GM23338 (cell line): ENCODE measurements at regions not wholly inside any gene's neighbourhood (a gene's known extent, or its start where the extent isn't known, plus 50 kb on each side); places are given as distances from the start of the nearest gene placed in this dataset.

ENCODE experiments used
- ATAC-seq: fragments of 200-7000 bp; cut with Tn5 transposase; 3 replicates; pipeline ENCODE4 v1.9.1; 2020
- DNase-seq: peaks from one replicate; pipeline ENCODE4 v3.0.0-alpha.2; 2015; ENCODE audit warnings: low spot score
- H2AFZ ChIP-seq: fragments of 200-600 bp; sonication (generic); 2 replicates; pipeline ENCODE4 v1.8.0; 2016; ENCODE audit warnings: antibody characterized with exemption, mild to moderate bottlenecking, moderate library complexity
- H3F3A ChIP-seq: fragments of 200-600 bp; sonication (generic); replicated peaks from 2 replicates; pipeline ENCODE4 v1.8.0; 2017; ENCODE audit warnings: antibody characterized with exemption, mixed run types, low read depth
- H3K27ac ChIP-seq: fragments of 200-600 bp; sonication (generic); 2 replicates; pipeline ENCODE4 v1.6.1; 2016; ENCODE audit warnings: low read depth
- H3K27me3 ChIP-seq: fragments of 200-600 bp; sonication (generic); 2 replicates; pipeline ENCODE4 v1.8.0; 2016; ENCODE audit warnings: mild to moderate bottlenecking, mixed run types, moderate library complexity; ENCODE audit not compliant: insufficient read depth
- H3K36me3 ChIP-seq: fragments of 200-600 bp; sonication (generic); 2 replicates; pipeline ENCODE4 v1.8.0; 2016; ENCODE audit warnings: mild to moderate bottlenecking; ENCODE audit not compliant: insufficient read depth
- H3K4me1 ChIP-seq: fragments of 200-600 bp; sonication (generic); 2 replicates; pipeline ENCODE4 v1.8.0; 2016; ENCODE audit warnings: mild to moderate bottlenecking, moderate library complexity; ENCODE audit not compliant: insufficient read depth
- H3K4me2 ChIP-seq: fragments of 200-600 bp; sonication (generic); 2 replicates; pipeline ENCODE4 v1.7.1; 2017; ENCODE audit warnings: mixed run types
- H3K4me3 ChIP-seq: fragments of 200-600 bp; sonication (generic); 2 replicates; pipeline ENCODE4 v1.6.1; 2016; ENCODE audit warnings: mixed run types
- H3K79me2 ChIP-seq: fragments of 200-600 bp; sonication (generic); replicated peaks from 2 replicates; pipeline ENCODE4 v1.8.0; 2017; ENCODE audit warnings: mild to moderate bottlenecking; ENCODE audit not compliant: insufficient read depth
- H3K9me2 ChIP-seq: fragments of 200-600 bp; sonication (generic); 2 replicates; pipeline ENCODE4 v1.8.0; 2017; ENCODE audit not compliant: insufficient read depth
- H4K20me1 ChIP-seq: fragments of 200-600 bp; sonication (generic); replicated peaks from 2 replicates; pipeline ENCODE4 v1.8.0; 2017; ENCODE audit warnings: mild to moderate bottlenecking; ENCODE audit not compliant: insufficient read depth
- H3K27ac Mint-ChIP-seq: 2 replicates; pipeline ENCODE4 v1.8.0; 2020; ENCODE audit warnings: inconsistent platforms, mild to moderate bottlenecking, moderate library complexity, mixed read lengths
- H3K27me3 Mint-ChIP-seq: 3 replicates; pipeline ENCODE4 v1.8.0; 2022; ENCODE audit warnings: low read depth, mild to moderate bottlenecking, moderate library complexity, mixed read lengths, inconsistent platforms; ENCODE audit not compliant: insufficient read depth, poor library complexity
- H3K36me3 Mint-ChIP-seq: 3 replicates; pipeline ENCODE4 v1.8.0; 2021; ENCODE audit warnings: low read depth, mild to moderate bottlenecking, inconsistent platforms, moderate library complexity, mixed read lengths
- H3K4me1 Mint-ChIP-seq: 3 replicates; pipeline ENCODE4 v1.8.0; 2020; ENCODE audit warnings: mild to moderate bottlenecking, inconsistent platforms, mixed read lengths
- H3K4me3 Mint-ChIP-seq: 3 replicates; pipeline ENCODE4 v1.8.0; 2021; ENCODE audit warnings: moderate library complexity, mild to moderate bottlenecking, inconsistent platforms, mixed read lengths
- H3K9me3 Mint-ChIP-seq: 3 replicates; pipeline ENCODE4 v1.8.0; 2020; ENCODE audit warnings: moderate library complexity, mild to moderate bottlenecking, inconsistent platforms, mixed read lengths
- CREB1 ChIP-seq: fragments of 250-450 bp; sonication (Bioruptor Pico); IDR thresholded peaks from 2 replicates; pipeline ENCODE4 v1.5.0; 2020; ENCODE audit warnings: low read depth, mild to moderate bottlenecking, moderate library complexity
- ETS1 ChIP-seq: IDR thresholded peaks from 2 replicates; pipeline ENCODE4 v1.6.1; 2016; ENCODE audit warnings: antibody characterized with exemption
- EZH2 ChIP-seq: fragments of 200-600 bp; sonication (generic); IDR thresholded peaks from one replicate; pipeline ENCODE4 v1.8.0; 2017; ENCODE audit warnings: antibody characterized with exemption, mild to moderate bottlenecking, low read depth; ENCODE audit not compliant: unreplicated experiment
- EZH2phosphoT487 ChIP-seq: fragments of 200-600 bp; sonication (generic); IDR thresholded peaks from one replicate; pipeline ENCODE4 v1.8.1; 2018; ENCODE audit warnings: antibody characterized with exemption; ENCODE audit not compliant: unreplicated experiment
- JUNB ChIP-seq: IDR thresholded peaks from one replicate; pipeline ENCODE4 v1.6.1; 2016; ENCODE audit warnings: antibody characterized with exemption; ENCODE audit not compliant: unreplicated experiment
- NANOG ChIP-seq: IDR thresholded peaks from 2 replicates; pipeline ENCODE4 v1.6.1; 2016; ENCODE audit warnings: antibody characterized with exemption, borderline replicate concordance
- POLR2AphosphoS5 ChIP-seq: IDR thresholded peaks from 2 replicates; pipeline ENCODE4 v1.6.1; 2016; ENCODE audit warnings: antibody characterized with exemption, low read depth
- REST ChIP-seq: IDR thresholded peaks from one replicate; pipeline ENCODE4 v1.6.1; 2018; ENCODE audit warnings: antibody characterized with exemption; ENCODE audit not compliant: unreplicated experiment
- STAT1 ChIP-seq: IDR thresholded peaks from one replicate; pipeline ENCODE4 v1.6.1; 2016; ENCODE audit warnings: antibody characterized with exemption; ENCODE audit not compliant: unreplicated experiment
- ZNF114 ChIP-seq: fragments of 250-450 bp; sonication (Bioruptor Pico); IDR thresholded peaks from 2 replicates; pipeline ENCODE4 v1.5.0; 2020; ENCODE audit warnings: mild to moderate bottlenecking, moderate library complexity
- ZNF331 ChIP-seq: fragments of 250-450 bp; sonication (Bioruptor Pico); IDR thresholded peaks from 2 replicates; pipeline ENCODE4 v1.5.0; 2020; ENCODE audit warnings: low read depth, mild to moderate bottlenecking, moderate library complexity
- ZNF462 ChIP-seq: fragments of 250-450 bp; sonication (Bioruptor Pico); IDR thresholded peaks from 2 replicates; pipeline ENCODE4 v1.5.0; 2020; ENCODE audit warnings: mild to moderate bottlenecking, moderate library complexity
- TF ChIP-seq, protein P1 (sequence below), 2 experiments: fragments of 200-600 bp in 1 of 2; sonication (generic) in 1 of 2; conservative IDR thresholded peaks; 2 replicates each; pipeline versions ENCODE4 v1.5.1 to v1.6.1; 2016 to 2017; ENCODE audit warnings: antibody characterized with exemption in 2 of 2, low read depth in 2 of 2, mild to moderate bottlenecking in 2 of 2, moderate library complexity in 1 of 2

DNA sequence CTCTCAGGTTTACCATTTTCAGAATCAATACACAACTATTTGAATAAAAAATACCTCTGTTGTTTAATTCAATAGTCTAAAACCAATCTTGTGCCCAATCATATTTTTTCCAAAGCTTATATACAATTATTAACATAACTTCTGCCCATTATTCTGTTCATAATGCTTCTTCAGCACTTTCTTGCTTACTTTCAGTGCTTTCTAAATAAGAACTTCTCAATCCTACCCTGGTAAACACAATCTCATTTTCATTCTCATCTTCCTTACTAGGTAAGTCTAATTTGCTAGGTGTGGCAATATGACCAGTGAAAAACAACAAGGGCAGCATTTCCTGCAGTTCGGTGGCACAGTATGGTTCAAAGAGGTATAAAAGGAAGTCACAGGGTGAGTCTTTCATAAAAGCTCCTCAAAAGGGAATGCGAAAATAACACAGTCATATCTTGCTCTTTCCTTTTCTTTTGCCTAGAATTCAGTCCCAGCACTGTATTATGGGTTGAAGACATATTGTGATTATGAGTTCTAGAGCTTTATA is 103.5 kb downstream of the FOXG1 start:
- Histone ChIP-seq H3K27me3 (no peaks in the 10 kb centered on the region), H3F3A (no peaks in the 10 kb centered on the region), H3K4me1 (no peaks in the 10 kb centered on the region), H3K9me2 (no peaks in the 10 kb centered on the region), H2AFZ (no peak overlapping the region), H3K4me3 (no peak overlapping the region), H3K79me2 (no peaks in the 10 kb centered on the region), H4K20me1 (no peaks in the 10 kb centered on the region), H3K4me2 (no peak overlapping the region), H3K36me3 (no peaks in the 10 kb centered on the region), H3K27ac (no peak overlapping the region)
- Mint-ChIP-seq H3K9me3 (no peaks in the 10 kb centered on the region), H3K27me3 (peaks cover 2% of the 10 kb centered on the region), H3K27ac (no peak overlapping the region), H3K36me3 (no peaks in the 10 kb centered on the region), H3K4me3 (no peak overlapping the region), H3K4me1 (no peaks in the 10 kb centered on the region)
- ATAC-seq (no peak), DNase-seq (no peak)
- TF ChIP-seq EZH2phosphoT487 = no peak
- no peak for TF ChIP-seq ZNF331 (CRISPR knock-in tag)
- TF ChIP-seq ETS1 = no peak
- TF ChIP-seq NANOG = no peak
- TF ChIP-seq, protein P1, sequence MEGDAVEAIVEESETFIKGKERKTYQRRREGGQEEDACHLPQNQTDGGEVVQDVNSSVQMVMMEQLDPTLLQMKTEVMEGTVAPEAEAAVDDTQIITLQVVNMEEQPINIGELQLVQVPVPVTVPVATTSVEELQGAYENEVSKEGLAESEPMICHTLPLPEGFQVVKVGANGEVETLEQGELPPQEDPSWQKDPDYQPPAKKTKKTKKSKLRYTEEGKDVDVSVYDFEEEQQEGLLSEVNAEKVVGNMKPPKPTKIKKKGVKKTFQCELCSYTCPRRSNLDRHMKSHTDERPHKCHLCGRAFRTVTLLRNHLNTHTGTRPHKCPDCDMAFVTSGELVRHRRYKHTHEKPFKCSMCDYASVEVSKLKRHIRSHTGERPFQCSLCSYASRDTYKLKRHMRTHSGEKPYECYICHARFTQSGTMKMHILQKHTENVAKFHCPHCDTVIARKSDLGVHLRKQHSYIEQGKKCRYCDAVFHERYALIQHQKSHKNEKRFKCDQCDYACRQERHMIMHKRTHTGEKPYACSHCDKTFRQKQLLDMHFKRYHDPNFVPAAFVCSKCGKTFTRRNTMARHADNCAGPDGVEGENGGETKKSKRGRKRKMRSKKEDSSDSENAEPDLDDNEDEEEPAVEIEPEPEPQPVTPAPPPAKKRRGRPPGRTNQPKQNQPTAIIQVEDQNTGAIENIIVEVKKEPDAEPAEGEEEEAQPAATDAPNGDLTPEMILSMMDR (conservative IDR thresholded peaks at IDR 0.05; ENCODE audit: low read depth in 2 of 2) = no peak
- no peak for TF ChIP-seq POLR2AphosphoS5
- no peak for TF ChIP-seq REST
- no peak for TF ChIP-seq CREB1 (CRISPR knock-in tag)
- TF ChIP-seq JUNB = no peak
- TF ChIP-seq ZNF114 (CRISPR knock-in tag) = no peak
- TF ChIP-seq ZNF462 (CRISPR knock-in tag) = no peak
- TF ChIP-seq STAT1 = no peak
- TF ChIP-seq EZH2 = no peak
